Pancreas (tissue), 10 donors: ENCODE measurements at regions not wholly inside any gene's neighbourhood (a gene's known extent, or its start where the extent isn't known, plus 50 kb on each side); places are given as distances from the start of the nearest gene placed in this dataset.

Source experiments
- ATAC-seq, 4 donors: fragments of 200-7000 bp; cut with Tn5 transposase; one replicate each; pipeline versions ENCODE4 v1.8.0 to v1.9.1; 2020; ENCODE audit warnings: mild to moderate bottlenecking in 4 of 4, moderate library complexity in 4 of 4
- DNase-seq, 6 donors: peaks; one replicate each; pipeline ENCODE4 v3.0.0-alpha.2; 2020
- FAIRE-seq: peaks from 2 replicates; lab custom pipeline; 2012; peaks lifted over from hg19 to GRCh38; lab: Jason Lieb, UNC
- H3K27ac ChIP-seq, 4 donors: fragments of 200-600 bp; sonication (generic); 1 replicate in 3 of 4; 2 replicates in 1 of 4; pipeline versions ENCODE4 v1.5.0 to v1.8.0; 2020
- H3K27me3 ChIP-seq, 4 donors: fragments of 200-600 bp; one replicate each; pipeline ENCODE4 v1.8.0; 2021
- H3K36me3 ChIP-seq, 3 donors: fragments of 200-600 bp; sonication (generic) in 1 of 3; one replicate each; pipeline versions ENCODE4 v1.5.0 to v1.8.0; 2020 to 2021
- H3K4me1 ChIP-seq, 3 donors: fragments of 200-600 bp; one replicate each; pipeline ENCODE4 v1.8.0; 2021
- H3K4me3 ChIP-seq, 4 donors: fragments of 200-600 bp; sonication (generic) in 2 of 4; one replicate each; pipeline versions ENCODE4 v1.5.0 to v1.8.0; 2020 to 2021
- H3K9me3 ChIP-seq, 4 donors: fragments of 200-600 bp; one replicate each; pipeline ENCODE4 v1.8.0; 2021
- WGBS, 2 donors: extraction: QIAGEN DNeasy Blood & Tissue Kit; methylation state at CpG; one replicate each; pipeline ENCODE4 v1.1.7; 2013; 5-methylcytosine and 5-hydroxymethylcytosine counted together
- intact Hi-C, 3 donors: fragments of 100-400 bp; cut with DNase I; formaldehyde crosslinking; loops; one replicate each; pipeline versions ENCODE4 v1.11.1 to v1.14.2; 2022
- TF ChIP-seq, protein P1 (sequence below), 4 donors: fragments of 200-600 bp; sonication (generic) in 3 of 4; IDR thresholded peaks; one replicate each; pipeline versions ENCODE4 v1.5.0 to v1.8.0; 2021; ENCODE audit warnings: antibody characterized with exemption in 4 of 4
- donor health status: healthy with polysubstance abuse.
- donor health status: DM: no; HTN: no; CAD: no; lungs with moderate emphysema.
- donor health status: DM: no; HTN: no; CAD: no.
- donor health status: control.
- donor health status: control.
- donor health status: Bipolar disorder and iron deficiency.
- donor health status: DM: yes; HTN: yes; CAD: no.
- donor health status: DM: no; HTN: no; CAD: no.
- donor health status: DM: no; HTN: no; CAD: no.
- donor health status: DM: yes; HTN: yes; CAD: no.

DNA sequence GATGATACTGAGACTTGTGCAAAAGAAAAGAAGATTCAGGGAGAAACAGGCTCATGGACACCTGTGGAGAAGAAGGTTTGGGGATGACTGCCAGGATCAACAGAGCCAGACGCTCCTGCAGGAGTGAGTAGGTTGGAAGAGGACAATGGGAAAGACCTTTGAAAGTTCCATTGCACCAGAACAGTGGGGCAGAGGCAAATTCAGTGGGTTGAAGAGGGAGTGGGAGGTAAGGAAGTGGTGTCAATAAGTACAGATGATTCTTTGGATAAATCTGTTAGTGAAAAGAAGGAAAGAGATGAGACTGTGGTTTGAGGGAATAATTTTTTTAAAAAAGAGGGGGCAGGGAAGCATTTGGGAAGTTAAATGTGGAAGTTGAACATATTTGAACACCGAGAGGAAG is 212.8 kb downstream of the SOX9 start:
- Histone ChIP-seq H3K27ac (no peak overlapping the region), H3K9me3 (no peaks in the 10 kb centered on the region), H3K27me3 (no peaks in the 10 kb centered on the region), H3K4me3 (no peak overlapping the region), H3K36me3 (no peaks in the 10 kb centered on the region), H3K4me1 (peaks cover 0 to 7% (median 2%) of the 10 kb centered on the region in 3 donors)
- DNase-seq = no peak
- no peak for FAIRE-seq
- intact Hi-C loops = no loop called here
- WGBS, 2 donors = 82 to 83% methylated on average over 2 of the region's 2 CpGs
- TF ChIP-seq, protein P1, sequence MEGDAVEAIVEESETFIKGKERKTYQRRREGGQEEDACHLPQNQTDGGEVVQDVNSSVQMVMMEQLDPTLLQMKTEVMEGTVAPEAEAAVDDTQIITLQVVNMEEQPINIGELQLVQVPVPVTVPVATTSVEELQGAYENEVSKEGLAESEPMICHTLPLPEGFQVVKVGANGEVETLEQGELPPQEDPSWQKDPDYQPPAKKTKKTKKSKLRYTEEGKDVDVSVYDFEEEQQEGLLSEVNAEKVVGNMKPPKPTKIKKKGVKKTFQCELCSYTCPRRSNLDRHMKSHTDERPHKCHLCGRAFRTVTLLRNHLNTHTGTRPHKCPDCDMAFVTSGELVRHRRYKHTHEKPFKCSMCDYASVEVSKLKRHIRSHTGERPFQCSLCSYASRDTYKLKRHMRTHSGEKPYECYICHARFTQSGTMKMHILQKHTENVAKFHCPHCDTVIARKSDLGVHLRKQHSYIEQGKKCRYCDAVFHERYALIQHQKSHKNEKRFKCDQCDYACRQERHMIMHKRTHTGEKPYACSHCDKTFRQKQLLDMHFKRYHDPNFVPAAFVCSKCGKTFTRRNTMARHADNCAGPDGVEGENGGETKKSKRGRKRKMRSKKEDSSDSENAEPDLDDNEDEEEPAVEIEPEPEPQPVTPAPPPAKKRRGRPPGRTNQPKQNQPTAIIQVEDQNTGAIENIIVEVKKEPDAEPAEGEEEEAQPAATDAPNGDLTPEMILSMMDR (IDR thresholded peaks at IDR 0.05) = no peak
- ATAC-seq = no peak

DNA sequence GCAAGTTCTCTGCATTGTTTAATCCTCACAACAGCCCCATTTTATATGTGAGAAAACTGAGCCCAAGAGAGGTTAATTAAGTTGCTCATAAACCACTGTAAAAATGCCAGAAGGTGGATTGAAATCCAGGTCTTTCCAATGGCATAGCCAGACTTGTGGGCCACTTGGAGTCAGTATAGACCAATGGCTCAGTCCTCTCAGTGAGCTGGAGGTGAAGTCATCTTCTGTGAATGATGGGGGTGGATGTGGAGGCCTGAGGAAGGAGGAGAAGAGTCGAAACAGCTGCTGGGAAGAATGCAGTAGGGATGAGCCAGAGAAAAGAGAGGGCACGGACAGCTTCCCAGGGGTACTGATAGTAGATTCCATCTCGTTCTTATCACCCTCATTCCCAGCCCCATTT is 213.4 kb downstream of the SOX9 start:
- Histone ChIP-seq H3K9me3 (no peaks in the 10 kb centered on the region), H3K36me3 (no peaks in the 10 kb centered on the region), H3K27ac (no peak overlapping the region), H3K27me3 (no peaks in the 10 kb centered on the region), H3K4me3 (no peak overlapping the region), H3K4me1 (peaks cover 0 to 8% (median 4%) of the 10 kb centered on the region in 3 donors)
- intact Hi-C loops = no loop called here
- no peak for DNase-seq
- ATAC-seq = peak in 2 of 4 donors; percentile 24 to 29
- no peak for FAIRE-seq
- TF ChIP-seq, protein P1 (IDR thresholded peaks at IDR 0.05) = no peak
- WGBS, 2 donors = 64 to 68% methylated on average over 3 of the region's 3 CpGs

DNA sequence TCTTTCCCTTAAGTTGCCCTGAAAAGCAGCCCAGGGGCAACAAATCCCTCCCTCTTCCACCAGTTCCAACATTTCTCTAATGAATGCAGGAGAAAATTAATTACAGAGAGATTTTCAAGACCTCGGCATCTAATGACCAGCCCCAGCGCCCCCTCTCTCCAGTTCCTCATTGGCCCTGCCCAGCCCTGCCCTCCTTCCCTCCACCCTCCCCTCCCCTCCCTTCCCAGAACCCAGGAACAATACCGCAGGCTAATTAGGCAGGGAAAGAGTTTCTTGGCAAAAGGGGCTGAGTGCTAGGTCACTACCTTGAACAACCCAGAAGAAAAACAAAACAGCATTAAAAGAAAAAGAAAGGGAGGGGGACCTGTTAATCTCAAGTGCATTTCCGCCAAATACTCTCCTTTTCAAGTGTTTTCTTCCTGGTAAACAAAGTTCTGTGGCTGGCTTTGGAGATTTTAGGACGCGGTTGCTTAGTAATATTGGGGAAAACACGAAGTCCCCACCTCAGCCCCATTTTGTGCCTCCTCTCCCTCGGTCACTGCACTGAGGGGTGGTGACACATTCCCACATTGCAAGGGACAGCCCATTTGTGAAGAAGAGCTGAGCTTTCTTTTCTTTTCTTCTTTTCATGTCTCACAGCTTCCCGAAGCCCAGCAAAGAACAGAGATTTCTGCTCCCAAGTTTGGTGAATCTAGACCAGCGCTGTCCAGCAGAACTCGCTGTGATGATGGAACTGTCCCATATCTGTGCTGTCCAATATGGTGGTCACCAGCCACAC is 215.4 kb downstream of the SOX9 start:
- TF ChIP-seq, protein P1 (IDR thresholded peaks at IDR 0.05) = no peak
- Histone ChIP-seq H3K9me3 (no peaks in the 10 kb centered on the region), H3K27me3 (no peaks in the 10 kb centered on the region), H3K4me1 (peaks cover 0 to 8% (median 4%) of the 10 kb centered on the region in 3 donors), H3K36me3 (no peaks in the 10 kb centered on the region), H3K4me3 (no peak overlapping the region), H3K27ac (no peak overlapping the region)
- FAIRE-seq (no peak), DNase-seq (peak in 1 of 6 donors; percentile 21), ATAC-seq (no peak)
- 71 to 74% methylated on average over 11 of the region's 11 CpGs for WGBS, 2 donors
- intact Hi-C loops = no loop called here

DNA sequence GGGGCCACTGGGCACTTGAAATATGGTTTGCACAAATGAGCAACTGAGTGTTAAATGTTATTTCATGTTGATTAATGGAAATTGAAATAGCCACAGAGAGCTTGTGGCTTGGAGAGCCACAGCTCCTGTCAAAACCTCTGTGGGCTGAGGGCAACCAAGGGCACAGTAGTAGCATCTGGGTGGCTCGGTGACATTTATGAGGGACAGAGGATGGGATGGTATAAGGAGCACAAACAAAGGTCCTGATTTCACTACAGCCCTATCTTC is 215.9 kb downstream of the SOX9 start:
- no peak for DNase-seq
- peaks cover 0 to 8% (median 4%) of the 10 kb centered on the region in 3 donors for H3K4me1 ChIP-seq
- H3K36me3 ChIP-seq = no peaks in the 10 kb centered on the region
- ATAC-seq = no peak
- no peak for FAIRE-seq
- no peaks in the 10 kb centered on the region for H3K9me3 ChIP-seq
- no peak overlapping the region for H3K27ac ChIP-seq
- no peaks in the 10 kb centered on the region for H3K27me3 ChIP-seq
- no peak overlapping the region for H3K4me3 ChIP-seq
- WGBS, 2 donors = 67 to 88% methylated on average over 1 of the region's 1 CpG
- intact Hi-C loops = no loop called here
- TF ChIP-seq, protein P1 (IDR thresholded peaks at IDR 0.05) = no peak

DNA sequence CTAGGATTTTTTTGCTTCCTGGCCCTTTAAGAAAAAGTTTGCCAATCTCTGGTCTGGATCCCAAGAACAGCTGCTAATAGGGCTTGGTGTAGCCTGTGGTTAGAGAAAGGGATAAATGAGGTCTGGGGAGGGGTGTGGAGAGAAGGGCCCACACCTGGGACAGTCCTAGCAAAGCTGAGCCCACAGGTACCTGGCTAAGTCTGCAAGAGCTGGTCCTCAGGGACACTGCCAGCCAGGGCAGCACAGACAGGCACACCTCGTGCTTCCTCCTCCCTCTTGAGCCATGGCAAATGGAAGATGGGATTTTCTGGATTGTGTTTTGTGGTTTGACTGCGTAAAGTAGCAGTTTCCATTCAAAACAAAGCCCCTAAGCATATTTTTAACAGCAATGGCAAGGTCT is 217.5 kb downstream of the SOX9 start:
- FAIRE-seq (no peak), DNase-seq (peak in 1 of 6 donors; percentile 23), ATAC-seq (peak in 2 of 4 donors; percentile 15 to 38)
- TF ChIP-seq, protein P1 (IDR thresholded peaks at IDR 0.05) = no peak
- intact Hi-C loops = no loop called here
- Histone ChIP-seq H3K4me3 (no peak overlapping the region), H3K27ac (peak overlapping the region in 3 of 4 donors; percentile 38 to 75 (median 65)), H3K9me3 (no peaks in the 10 kb centered on the region), H3K4me1 (peaks cover 0 to 8% (median 4%) of the 10 kb centered on the region in 3 donors), H3K27me3 (no peaks in the 10 kb centered on the region), H3K36me3 (no peaks in the 10 kb centered on the region)
- 75 to 79% methylated on average over 2 of the region's 2 CpGs for WGBS, 2 donors
